ENCODE measurements at regions not wholly inside any gene's neighbourhood (a gene's known extent, or its start where the extent isn't known, plus 50 kb on each side); places are given as distances from the start of the nearest gene placed in this dataset.

- no peak overlapping the region for H3K4me3 ChIP-seq
- no peaks in the 10 kb centered on the region for H3K4me1 ChIP-seq
- DNase-seq (ENCODE audit: low spot score in 2 of 2), result no peak
- no peaks in the 10 kb centered on the region for H3K27me3 ChIP-seq
- H3K9me3 ChIP-seq, result no peaks in the 10 kb centered on the region
- TF ChIP-seq POLR2AphosphoS5 (IDR thresholded peaks at IDR 0.05) (no peak), CTCF (IDR thresholded peaks at IDR 0.05) (no peak), EP300 (IDR thresholded peaks at IDR 0.05) (no peak), POLR2A (IDR thresholded peaks at IDR 0.05) (no peak)
- H3K36me3 ChIP-seq, result no peaks in the 10 kb centered on the region
- H3K27ac ChIP-seq, result no peak overlapping the region
- WGBS, result 74% methylated on average over 5 of the region's 5 CpGs
These were observed 305.7 kb downstream of the ENC1 start for GRCh38 chr5:74334762-74335384.

GRCh38 chr5:74334062-74334761 is 306.3 kb downstream of the ENC1 start:
- no peaks in the 10 kb centered on the region for H3K27me3 ChIP-seq
- no peak overlapping the region for H3K4me3 ChIP-seq
- H3K9me3 ChIP-seq, result no peaks in the 10 kb centered on the region
- TF ChIP-seq CTCF (IDR thresholded peaks at IDR 0.05), result no peak
- TF ChIP-seq EP300 (IDR thresholded peaks at IDR 0.05), result no peak
- TF ChIP-seq POLR2AphosphoS5 (IDR thresholded peaks at IDR 0.05), result no peak
- no peak for TF ChIP-seq POLR2A (IDR thresholded peaks at IDR 0.05)
- no peak overlapping the region for H3K27ac ChIP-seq
- DNase-seq (ENCODE audit: low spot score in 2 of 2), result no peak
- WGBS, result 67% methylated on average over 4 of the region's 4 CpGs
- no peaks in the 10 kb centered on the region for H3K4me1 ChIP-seq
- no peaks in the 10 kb centered on the region for H3K36me3 ChIP-seq

GRCh38 chr5:74333430-74333829 is 307.1 kb downstream of the ENC1 start:
- Histone ChIP-seq H3K4me1 (no peaks in the 10 kb centered on the region), H3K36me3 (no peaks in the 10 kb centered on the region), H3K27ac (no peak overlapping the region), H3K4me3 (no peak overlapping the region), H3K9me3 (no peaks in the 10 kb centered on the region), H3K27me3 (no peaks in the 10 kb centered on the region)
- TF ChIP-seq CTCF (IDR thresholded peaks at IDR 0.05) (no peak), POLR2AphosphoS5 (IDR thresholded peaks at IDR 0.05) (no peak), POLR2A (IDR thresholded peaks at IDR 0.05) (no peak), EP300 (IDR thresholded peaks at IDR 0.05) (no peak)
- no peak for DNase-seq (ENCODE audit: low spot score in 2 of 2)

GRCh38 chr5:74332682-74333081 is 307.8 kb downstream of the ENC1 start:
- DNase-seq (ENCODE audit: low spot score in 2 of 2), result no peak
- H3K4me3 ChIP-seq, result no peak overlapping the region
- no peaks in the 10 kb centered on the region for H3K27me3 ChIP-seq
- TF ChIP-seq POLR2A (IDR thresholded peaks at IDR 0.05) (no peak), POLR2AphosphoS5 (IDR thresholded peaks at IDR 0.05) (no peak), CTCF (IDR thresholded peaks at IDR 0.05) (no peak), EP300 (IDR thresholded peaks at IDR 0.05) (no peak)
- H3K27ac ChIP-seq, result no peak overlapping the region
- WGBS, result 100% methylated on average over 3 of the region's 3 CpGs
- no peaks in the 10 kb centered on the region for H3K36me3 ChIP-seq
- H3K9me3 ChIP-seq, result no peaks in the 10 kb centered on the region
- H3K4me1 ChIP-seq, result no peaks in the 10 kb centered on the region

- Histone ChIP-seq H3K27ac (no peak overlapping the region), H3K27me3 (no peaks in the 10 kb centered on the region), H3K4me3 (no peak overlapping the region), H3K36me3 (no peaks in the 10 kb centered on the region), H3K9me3 (no peaks in the 10 kb centered on the region), H3K4me1 (no peaks in the 10 kb centered on the region)
- DNase-seq (ENCODE audit: low spot score in 2 of 2), result no peak
- no peak for TF ChIP-seq POLR2AphosphoS5 (IDR thresholded peaks at IDR 0.05)
- no peak for TF ChIP-seq POLR2A (IDR thresholded peaks at IDR 0.05)
- TF ChIP-seq EP300 (IDR thresholded peaks at IDR 0.05), result no peak
- no peak for TF ChIP-seq CTCF (IDR thresholded peaks at IDR 0.05)
- 95% methylated on average over 7 of the region's 7 CpGs for WGBS
These were observed 308.5 kb downstream of the ENC1 start for GRCh38 chr5:74332006-74332405.
